SK-N-DZ (cell line): ENCODE measurements at regions not wholly inside any gene's neighbourhood (a gene's known extent, or its start where the extent isn't known, plus 50 kb on each side); places are given as distances from the start of the nearest gene placed in this dataset.
"Not testable (repeated sequence)": the region's sequence is repeated elsewhere in the genome, so short reads cannot be mapped to it uniquely, and the experiment has no call there.

ENCODE experiments used
- DNase-seq: peaks from one replicate; pipeline ENCODE4 v3.0.0-alpha.2; 2015; ENCODE audit warnings: low spot score

GRCh38 chr6:135605278-135605790 lies 107.8 kb upstream of the AHI1 start:
- DNase-seq, result no peak

GRCh38 chr6:135606392-135606791 lies 108.9 kb upstream of the AHI1 start:
- no peak for DNase-seq

GRCh38 chr6:135608031-135608430 lies 110.5 kb upstream of the AHI1 start:
- DNase-seq, result no peak

GRCh38 chr6:135610192-135610591 lies 112.7 kb upstream of the AHI1 start:
- not testable (repeated sequence) for DNase-seq

DNA sequence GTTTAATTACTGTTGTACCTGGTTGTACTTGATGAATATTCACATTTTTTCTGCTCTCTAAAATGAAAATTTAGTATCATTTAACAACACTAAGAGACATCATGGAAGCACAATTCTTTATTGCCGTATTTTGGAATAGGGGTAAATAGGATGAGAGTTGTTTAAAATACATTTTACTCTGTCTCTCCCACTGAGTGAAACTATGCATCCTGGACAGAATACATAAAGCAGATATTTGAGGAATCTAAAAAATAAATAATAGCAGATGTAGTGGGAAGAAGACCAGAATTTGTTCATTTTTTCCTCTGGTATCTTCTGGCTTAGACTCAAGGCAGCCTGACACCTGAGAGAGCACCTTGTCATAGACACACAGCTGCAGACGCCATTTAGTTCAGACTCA lies 119.1 kb upstream of the AHI1 start:
- no peak for DNase-seq

DNA sequence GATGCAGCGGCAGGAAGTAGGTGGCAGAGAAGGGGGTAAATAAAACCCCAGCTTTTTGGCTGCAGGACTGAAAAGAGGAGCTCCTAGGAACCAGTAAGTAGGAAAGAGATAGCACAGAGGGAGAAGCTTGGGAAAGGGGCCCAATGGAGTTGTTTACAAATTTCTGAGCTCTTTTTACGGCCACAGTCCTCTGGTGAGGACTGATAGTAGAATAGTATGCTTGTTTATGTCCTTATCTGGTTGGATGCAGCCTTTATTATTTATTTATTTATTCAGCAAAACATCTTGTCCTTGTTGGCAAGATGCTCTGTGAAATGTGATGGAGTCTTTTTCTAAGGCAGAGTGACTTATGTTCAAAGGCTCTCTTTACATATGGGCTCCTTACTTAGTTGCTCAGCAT lies 119.7 kb upstream of the AHI1 start:
- no peak for DNase-seq

DNA sequence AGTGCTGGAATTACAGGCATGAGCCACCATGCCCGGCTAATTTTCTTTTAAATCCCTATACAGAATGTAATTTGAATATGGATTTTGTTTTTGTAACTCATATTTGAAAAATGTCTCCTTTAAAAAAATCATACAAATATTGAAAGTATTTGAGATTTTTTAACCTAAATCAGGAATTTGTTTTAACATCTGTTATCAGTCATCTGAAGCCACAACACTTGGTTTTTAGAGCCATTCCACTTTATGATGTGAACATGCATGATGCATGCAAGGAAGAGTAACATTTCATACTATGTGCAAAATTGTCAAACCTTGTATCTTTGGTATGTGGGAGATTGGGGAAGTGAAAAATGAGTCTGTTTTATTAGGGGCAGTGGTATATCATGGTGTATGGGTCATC lies 124.5 kb upstream of the AHI1 start:
- no peak for DNase-seq

- DNase-seq, result no peak
These were observed 126.4 kb upstream of the AHI1 start for GRCh38 chr6:135623979-135624378.

- no peak for DNase-seq
These were observed 127.1 kb upstream of the AHI1 start for GRCh38 chr6:135624402-135625295.

DNA sequence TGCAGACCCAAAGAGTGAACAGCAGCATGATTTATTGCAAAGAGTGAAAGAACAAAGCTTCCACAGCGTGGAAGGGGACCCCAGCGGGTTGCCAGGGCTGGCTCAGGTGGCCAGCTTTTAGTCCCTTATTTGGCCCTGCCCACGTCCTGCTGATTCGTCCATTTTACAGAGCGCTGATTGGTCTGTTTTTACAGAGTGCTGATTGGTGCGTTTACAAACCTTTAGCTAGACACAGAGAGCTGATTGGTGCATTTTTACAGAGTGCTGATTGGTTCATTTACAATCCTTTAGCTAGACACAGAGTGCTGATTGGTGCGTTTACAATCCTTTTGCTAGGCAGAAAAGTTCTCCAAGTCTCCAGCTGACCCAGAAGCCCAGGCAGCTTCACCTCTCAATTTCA lies 128.5 kb upstream of the AHI1 start:
- not testable (repeated sequence) for DNase-seq

DNA sequence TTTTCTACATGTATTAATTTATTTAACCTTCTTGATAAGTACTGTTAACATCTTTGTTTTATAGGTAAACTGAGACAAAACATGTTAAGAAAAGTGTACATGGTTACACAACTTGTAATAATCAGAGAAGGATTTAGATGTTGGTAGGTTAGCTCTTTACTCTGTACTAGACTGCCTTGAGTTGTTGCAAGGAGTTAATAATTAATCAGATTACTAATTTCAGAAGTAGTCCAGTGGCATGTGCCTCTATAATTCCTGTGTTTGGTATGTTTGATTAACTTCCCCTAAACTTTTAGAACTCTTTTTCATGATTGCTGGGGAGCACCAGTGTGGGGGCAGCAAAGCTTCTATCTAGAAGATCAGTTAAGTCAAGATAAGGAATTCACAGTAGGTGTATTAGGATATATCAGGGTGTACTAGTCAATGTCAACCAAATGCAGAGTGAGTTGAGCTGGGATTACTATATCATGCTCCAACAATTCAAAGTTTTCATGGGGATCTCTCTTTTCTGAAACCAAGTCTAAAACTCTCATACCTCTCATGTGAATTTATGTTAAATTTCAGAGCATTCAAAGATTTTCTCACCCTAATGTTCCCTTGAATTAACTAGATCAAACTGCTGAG lies 129.7 kb upstream of the AHI1 start:
- no peak for DNase-seq

DNA sequence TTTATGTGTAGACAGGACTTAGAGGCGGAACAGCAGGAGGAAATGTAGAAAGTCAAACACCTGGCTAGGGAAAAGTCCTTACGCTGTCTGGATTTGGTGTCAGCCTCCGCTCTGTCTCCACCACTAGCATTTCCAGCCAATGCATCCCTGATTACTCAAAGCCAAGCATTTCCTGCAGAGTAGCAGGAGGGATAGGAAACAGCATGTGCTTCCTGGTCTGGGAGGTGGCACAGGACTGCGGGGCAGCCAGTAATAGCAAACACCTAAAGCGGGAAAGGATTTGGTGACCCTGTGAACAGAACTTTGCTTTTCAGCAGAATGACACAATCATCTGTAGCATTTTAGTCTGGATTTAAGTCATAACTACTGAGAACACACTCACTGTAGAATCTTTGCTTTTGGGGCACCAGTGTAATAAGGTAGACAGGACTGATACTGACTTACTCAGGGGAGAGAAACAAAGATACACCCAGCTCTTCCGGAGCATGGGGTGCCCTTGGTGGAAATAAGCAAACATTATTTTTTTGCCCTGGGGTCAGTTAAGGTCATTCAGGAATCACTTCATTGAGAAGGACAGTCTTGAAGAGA lies 133.3 kb upstream of the AHI1 start:
- no peak for DNase-seq

- no peak for DNase-seq
These were observed 134.3 kb upstream of the AHI1 start for GRCh38 chr6:135631821-135632220.

- DNase-seq, result no peak
These were observed 136.0 kb upstream of the AHI1 start for GRCh38 chr6:135633573-135633972.

GRCh38 chr6:135637701-135638100 lies 140.2 kb upstream of the AHI1 start:
- DNase-seq, result no peak

- DNase-seq, result no peak
These were observed 140.6 kb upstream of the AHI1 start for GRCh38 chr6:135638108-135638507.

DNA sequence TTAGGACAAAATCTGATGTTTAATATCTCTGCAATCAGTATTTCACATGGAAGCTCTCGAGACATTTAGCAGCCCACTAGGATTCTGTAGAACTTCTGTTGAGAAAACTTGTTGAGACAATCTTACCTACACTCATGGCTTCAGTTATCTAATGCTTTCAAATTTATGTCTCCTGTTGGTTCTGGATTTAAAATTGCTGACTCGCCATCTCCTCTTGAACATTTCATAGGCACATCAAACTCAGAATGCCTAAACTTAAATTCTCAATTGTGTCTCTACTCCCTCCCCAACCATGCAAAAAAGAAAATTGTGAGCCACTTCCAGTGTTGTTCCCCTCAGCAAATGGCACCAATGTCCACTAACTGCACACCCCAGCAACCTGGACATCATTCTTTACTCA lies 142.5 kb upstream of the AHI1 start:
- no peak for DNase-seq

DNA sequence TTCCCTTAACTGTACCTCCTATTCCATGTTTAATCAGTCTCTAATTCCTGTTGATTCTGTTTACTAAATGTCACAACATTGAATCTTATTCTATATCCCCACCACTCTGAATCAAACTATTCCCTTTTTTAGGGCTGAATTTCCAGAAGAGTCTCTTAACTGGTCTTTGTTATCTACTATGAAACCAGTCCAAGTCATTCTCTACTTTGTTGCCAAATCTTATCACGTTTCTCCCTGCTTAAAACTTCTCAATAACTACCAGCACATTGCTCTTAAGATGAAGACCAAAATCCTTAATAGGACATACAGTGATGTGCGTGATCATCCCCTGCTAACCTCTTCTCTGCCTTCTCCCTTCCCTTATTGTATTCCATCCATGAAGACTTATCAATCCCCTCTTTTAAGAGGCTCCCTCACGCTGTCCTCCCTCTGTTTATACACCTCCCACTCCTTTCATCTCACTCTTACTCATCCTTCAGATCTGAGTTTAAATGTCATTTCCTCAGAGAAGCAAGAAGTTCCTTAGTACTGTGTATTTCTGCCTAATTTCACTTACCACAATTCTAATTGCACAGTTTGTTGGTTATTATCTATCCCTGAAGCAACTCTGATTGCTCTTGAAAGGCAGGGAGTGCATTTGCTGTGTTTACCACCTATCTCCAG lies 143.0 kb upstream of the AHI1 start:
- no peak for DNase-seq

GRCh38 chr6:135642912-135643311 lies 145.4 kb upstream of the AHI1 start:
- DNase-seq, result no peak

DNA sequence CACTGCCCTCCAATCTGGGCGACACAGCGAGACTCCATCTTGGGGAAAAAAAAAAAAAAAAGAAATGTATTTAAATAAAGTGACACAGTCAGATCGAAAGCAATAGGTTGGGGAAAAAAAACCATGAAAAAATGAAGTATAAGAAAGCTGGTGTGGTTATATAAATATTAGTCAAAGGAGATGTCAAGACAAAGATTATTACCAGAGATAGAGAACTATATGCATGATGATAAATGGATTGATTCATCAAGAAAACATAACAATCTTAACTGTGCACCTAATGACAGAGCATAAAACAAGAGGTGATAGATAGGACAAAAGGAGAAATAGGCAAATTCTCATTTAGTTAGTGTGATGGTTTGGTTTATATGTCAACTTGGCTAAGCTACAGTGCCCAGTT lies 146.9 kb upstream of the AHI1 start:
- no peak for DNase-seq

GRCh38 chr6:135647521-135647920 lies 150.0 kb upstream of the AHI1 start:
- no peak for DNase-seq
